ENCODE measurements at regions not wholly inside any gene's neighbourhood (a gene's known extent, or its start where the extent isn't known, plus 50 kb on each side); places are given as distances from the start of the nearest gene placed in this dataset.
"Not testable (repeated sequence)": the region's sequence is repeated elsewhere in the genome, so short reads cannot be mapped to it uniquely, and the experiment has no call there.

DNA sequence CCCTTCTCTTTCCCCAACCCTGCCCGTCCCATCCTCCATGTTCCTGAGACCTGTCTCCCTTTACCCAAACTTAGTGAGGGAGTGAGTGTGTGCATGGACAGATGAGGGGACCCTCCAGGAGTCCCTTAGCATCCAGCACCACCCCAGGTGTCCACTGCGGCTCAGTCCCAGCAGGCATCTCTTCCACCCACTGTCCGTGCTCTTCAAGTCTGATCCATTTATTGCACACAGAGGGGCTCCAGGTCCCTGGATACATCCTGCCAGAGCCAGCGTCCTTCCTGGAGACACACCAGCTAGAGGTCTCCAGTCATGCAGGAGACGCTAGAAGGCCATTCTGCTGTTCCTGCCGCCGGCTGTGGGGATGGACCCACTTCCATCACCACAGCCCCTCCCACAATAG is 239.2 kb downstream of the ADGRD1 start:
- TF ChIP-seq, protein P1, sequence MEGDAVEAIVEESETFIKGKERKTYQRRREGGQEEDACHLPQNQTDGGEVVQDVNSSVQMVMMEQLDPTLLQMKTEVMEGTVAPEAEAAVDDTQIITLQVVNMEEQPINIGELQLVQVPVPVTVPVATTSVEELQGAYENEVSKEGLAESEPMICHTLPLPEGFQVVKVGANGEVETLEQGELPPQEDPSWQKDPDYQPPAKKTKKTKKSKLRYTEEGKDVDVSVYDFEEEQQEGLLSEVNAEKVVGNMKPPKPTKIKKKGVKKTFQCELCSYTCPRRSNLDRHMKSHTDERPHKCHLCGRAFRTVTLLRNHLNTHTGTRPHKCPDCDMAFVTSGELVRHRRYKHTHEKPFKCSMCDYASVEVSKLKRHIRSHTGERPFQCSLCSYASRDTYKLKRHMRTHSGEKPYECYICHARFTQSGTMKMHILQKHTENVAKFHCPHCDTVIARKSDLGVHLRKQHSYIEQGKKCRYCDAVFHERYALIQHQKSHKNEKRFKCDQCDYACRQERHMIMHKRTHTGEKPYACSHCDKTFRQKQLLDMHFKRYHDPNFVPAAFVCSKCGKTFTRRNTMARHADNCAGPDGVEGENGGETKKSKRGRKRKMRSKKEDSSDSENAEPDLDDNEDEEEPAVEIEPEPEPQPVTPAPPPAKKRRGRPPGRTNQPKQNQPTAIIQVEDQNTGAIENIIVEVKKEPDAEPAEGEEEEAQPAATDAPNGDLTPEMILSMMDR (IDR thresholded peaks at IDR 0.05; ENCODE audit: extremely low read depth, missing control alignments), result no peak
- no peak for DNase-seq (ENCODE audit: low spot score)

DNA sequence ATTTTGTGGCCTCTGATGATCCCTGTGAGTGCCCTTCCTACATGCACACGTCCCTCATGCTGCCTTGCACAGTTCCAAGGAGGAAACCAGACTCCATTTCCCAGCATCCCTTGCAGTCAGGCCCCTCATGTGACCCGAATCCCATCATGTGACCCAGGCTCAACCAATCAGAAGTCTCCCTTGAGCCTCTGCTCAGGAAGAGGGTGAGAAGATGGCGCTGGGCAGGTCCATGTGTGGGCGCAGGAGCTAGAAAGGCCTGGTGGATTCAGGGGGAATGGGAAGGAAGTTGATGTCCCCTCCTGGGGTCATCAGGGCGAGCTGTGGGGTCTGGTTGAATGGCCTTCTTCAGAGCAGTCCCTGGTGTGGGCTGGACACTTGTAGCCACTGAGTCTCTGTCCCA is 240.5 kb downstream of the ADGRD1 start:
- no peak for DNase-seq (ENCODE audit: low spot score)
- TF ChIP-seq, protein P1 (IDR thresholded peaks at IDR 0.05; ENCODE audit: extremely low read depth, missing control alignments), result no peak

DNA sequence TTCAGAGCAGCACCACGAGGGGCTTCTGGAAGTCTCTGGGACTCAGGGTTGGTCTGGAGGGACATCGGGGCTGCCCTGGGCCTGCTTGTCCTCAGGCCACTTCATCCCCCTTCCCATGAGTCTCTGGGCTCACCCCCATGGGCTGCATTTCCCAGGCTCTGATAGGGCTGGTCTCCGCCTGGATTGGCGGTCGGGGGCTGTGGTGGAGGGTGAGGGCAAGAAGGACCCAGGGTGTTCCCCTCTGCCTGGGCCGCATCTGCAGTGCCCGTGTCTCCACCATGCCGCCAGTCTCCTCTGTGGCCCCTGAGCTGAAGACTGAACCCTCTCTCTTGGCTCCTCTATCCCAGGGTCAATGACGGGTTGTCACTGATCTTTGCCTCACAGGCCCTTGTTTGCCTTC is 242.1 kb downstream of the ADGRD1 start:
- TF ChIP-seq, protein P1 (IDR thresholded peaks at IDR 0.05; ENCODE audit: extremely low read depth, missing control alignments), result no peak

DNA sequence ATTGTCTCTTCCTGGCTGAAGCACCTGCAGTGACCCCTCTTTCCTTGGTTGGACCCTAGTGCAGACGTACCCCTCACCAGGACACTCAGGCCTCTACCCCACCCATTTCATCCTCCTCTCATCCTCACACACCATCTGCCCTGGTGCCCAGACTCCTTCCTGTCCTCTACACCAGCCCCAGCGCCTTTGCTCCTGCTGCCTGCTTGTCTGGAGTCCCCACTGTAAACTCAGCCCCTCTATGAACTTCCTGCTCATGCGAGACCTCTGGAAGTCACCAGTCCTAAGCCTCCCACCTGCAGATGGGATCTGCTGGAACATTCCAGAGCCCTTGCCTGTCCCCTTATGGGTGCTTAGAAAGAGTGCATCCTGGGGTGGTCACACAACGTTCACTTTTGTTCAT is 242.5 kb downstream of the ADGRD1 start:
- TF ChIP-seq, protein P1 (IDR thresholded peaks at IDR 0.05; ENCODE audit: extremely low read depth, missing control alignments), result no peak
- no peak for DNase-seq (ENCODE audit: low spot score)

More for the DNA sequence above, 242.1 kb downstream of the ADGRD1 start:
- DNase-seq (ENCODE audit: low spot score), result no peak

DNA sequence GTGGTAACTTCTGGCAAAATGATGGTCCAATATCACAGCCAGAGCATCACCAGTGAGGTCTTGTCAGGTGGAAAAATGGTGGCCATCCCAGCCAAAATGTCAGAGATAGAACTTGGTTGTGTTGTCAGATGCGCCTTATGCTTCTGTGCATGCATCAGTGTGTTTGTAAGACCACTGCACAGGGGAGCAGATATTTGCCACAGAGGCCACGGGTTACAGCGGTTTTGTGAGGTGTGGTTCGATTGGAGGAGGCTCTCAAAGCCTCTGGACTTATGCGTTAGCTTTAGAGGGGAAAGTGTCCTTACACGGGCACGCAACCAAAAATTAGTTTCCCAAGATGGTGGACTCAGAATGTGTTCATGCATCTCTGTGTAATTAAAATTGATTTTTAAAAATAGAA is 243.8 kb downstream of the ADGRD1 start:
- TF ChIP-seq, protein P1 (IDR thresholded peaks at IDR 0.05; ENCODE audit: extremely low read depth, missing control alignments), result no peak
- DNase-seq (ENCODE audit: low spot score), result no peak

DNA sequence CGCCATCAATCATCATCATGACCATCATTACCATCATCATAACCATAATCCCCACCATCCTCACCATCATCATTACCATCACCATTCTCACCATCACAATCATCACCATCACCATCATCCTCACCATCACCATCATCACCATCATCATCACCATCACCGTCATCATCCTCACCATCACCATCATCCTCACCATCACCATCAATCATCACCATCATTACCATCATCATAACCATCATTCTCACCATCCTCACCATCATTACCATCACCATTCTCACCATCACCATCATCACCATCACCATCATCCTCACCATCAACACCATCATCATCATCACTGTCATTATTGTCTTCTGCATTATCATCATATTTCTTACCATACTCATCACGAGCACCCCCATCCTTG is 245.5 kb downstream of the ADGRD1 start:
- TF ChIP-seq, protein P1 (IDR thresholded peaks at IDR 0.05; ENCODE audit: extremely low read depth, missing control alignments), result no peak
- DNase-seq (ENCODE audit: low spot score), result no peak

DNA sequence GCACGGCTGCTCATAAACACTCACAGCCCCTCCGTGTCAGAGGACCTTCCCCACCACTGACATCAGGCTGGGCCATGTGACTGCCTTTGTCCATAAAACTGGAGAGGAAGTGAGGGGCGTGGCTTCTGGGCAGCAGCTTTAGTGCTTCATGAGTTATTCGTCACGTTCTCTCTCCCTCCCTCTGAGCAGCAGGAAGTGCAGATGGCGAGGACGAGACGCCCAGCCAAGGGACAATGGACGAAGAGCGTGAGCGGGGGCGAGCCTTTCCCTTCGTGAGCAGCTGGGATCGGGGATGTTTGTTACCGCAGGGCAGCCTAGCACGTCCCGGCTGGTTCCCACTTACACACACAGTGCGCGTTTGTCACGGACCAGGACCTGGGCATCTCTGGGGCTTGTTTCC is 248.2 kb downstream of the ADGRD1 start:
- DNase-seq (ENCODE audit: low spot score), result not testable (repeated sequence)

DNA sequence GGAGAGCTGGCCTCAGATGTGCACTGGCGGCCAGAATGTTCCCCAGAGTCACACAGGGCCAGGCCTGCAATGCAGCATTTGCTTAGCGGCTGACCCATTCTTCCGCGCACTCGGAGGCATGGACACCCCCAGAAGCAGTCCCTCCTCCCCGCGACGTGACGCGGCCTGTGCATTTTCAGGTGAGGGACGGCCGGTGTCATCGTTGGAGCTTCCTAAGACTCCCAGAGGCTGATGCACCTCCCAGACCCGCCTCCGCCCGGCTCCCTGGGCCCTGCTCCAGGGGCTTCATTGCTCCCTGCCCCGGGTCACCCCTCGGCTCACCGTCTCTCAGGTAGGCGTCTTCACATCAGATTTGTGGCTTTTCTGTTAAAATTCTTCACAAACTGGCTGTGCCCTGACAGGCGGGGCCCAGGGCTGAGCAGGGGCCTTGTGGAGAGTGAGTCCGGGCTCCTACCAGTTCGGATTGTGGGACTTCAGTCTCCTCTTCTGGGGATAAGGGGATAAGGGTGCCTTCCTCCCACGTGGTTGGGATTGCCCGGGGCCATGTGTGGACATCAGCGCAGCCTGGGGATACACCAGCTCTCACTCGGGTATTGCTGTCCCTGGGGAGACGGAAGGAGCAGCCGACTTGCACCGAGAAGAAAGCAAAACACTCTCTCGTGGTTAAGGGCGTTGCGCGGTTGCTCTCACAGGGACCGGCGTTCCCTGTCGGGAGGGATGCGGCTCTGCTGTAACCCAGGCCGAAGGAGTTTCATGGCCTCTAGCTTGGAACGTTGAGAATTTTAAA is 249.1 kb downstream of the ADGRD1 start:
- no peak for DNase-seq (ENCODE audit: low spot score)
- TF ChIP-seq, protein P1 (IDR thresholded peaks at IDR 0.05; ENCODE audit: extremely low read depth, missing control alignments), result no peak

Measured in GM20000 (cell line).